HG03159 (cell line): ENCODE measurements at regions not wholly inside any gene's neighbourhood (a gene's known extent, or its start where the extent isn't known, plus 50 kb on each side); places are given as distances from the start of the nearest gene placed in this dataset.
"Not testable (repeated sequence)": the region's sequence is repeated elsewhere in the genome, so short reads cannot be mapped to it uniquely, and the experiment has no call there.

ENCODE experiments used
- ATAC-seq: cut with Tn5 transposase; IDR thresholded peaks from one replicate; pipeline ENCODE4 v1.9.1; 2021; ENCODE audit warnings: mild to moderate bottlenecking, moderate library complexity; ENCODE audit not compliant: unreplicated experiment

GRCh38 chr10:123309731-123310130 lies 155.5 kb downstream of the BUB3 start:
- ATAC-seq = no peak

- no peak for ATAC-seq
These were observed 162.6 kb downstream of the BUB3 start for GRCh38 chr10:123316776-123317175.

- no peak for ATAC-seq
These were observed 164.3 kb downstream of the BUB3 start for GRCh38 chr10:123318516-123318915.

- ATAC-seq = no peak
These were observed 165.9 kb downstream of the BUB3 start for GRCh38 chr10:123320091-123320490.

- no peak for ATAC-seq
These were observed 169.7 kb downstream of the BUB3 start for GRCh38 chr10:123323884-123324283.

- no peak for ATAC-seq
These were observed 171.5 kb downstream of the BUB3 start for GRCh38 chr10:123325663-123326190.

- no peak for ATAC-seq
These were observed 172.5 kb downstream of the BUB3 start for GRCh38 chr10:123326674-123327073.

- no peak for ATAC-seq
These were observed 173.2 kb downstream of the BUB3 start for GRCh38 chr10:123327450-123327849.

GRCh38 chr10:123327896-123328295 lies 173.7 kb downstream of the BUB3 start:
- ATAC-seq = no peak

GRCh38 chr10:123331438-123331837 lies 177.2 kb downstream of the BUB3 start:
- no peak for ATAC-seq

- no peak for ATAC-seq
These were observed 192.4 kb downstream of the BUB3 start for GRCh38 chr10:123346581-123346980.

- ATAC-seq = no peak
These were observed 194.7 kb downstream of the BUB3 start for GRCh38 chr10:123348691-123349572.

- no peak for ATAC-seq
These were observed 197.5 kb downstream of the BUB3 start for GRCh38 chr10:123351715-123352114.

GRCh38 chr10:123354521-123354920 lies 200.3 kb downstream of the BUB3 start:
- ATAC-seq = no peak

- no peak for ATAC-seq
These were observed 201.7 kb downstream of the BUB3 start for GRCh38 chr10:123355748-123356481.

GRCh38 chr10:123356799-123357198 lies 202.6 kb downstream of the BUB3 start:
- no peak for ATAC-seq

GRCh38 chr10:123357421-123357930 lies 203.3 kb downstream of the BUB3 start:
- no peak for ATAC-seq

- ATAC-seq = no peak
These were observed 205.3 kb downstream of the BUB3 start for GRCh38 chr10:123359539-123359938.

GRCh38 chr10:123361832-123362231 lies 207.6 kb downstream of the BUB3 start:
- ATAC-seq = no peak

- ATAC-seq = no peak
These were observed 213.0 kb downstream of the BUB3 start for GRCh38 chr10:123367195-123367594.

- not testable (repeated sequence) for ATAC-seq
These were observed 217.4 kb downstream of the BUB3 start for GRCh38 chr10:123371626-123372025.

GRCh38 chr10:123373591-123373990 lies 219.4 kb downstream of the BUB3 start:
- no peak for ATAC-seq
